ENCODE measurements at regions not wholly inside any gene's neighbourhood (a gene's known extent, or its start where the extent isn't known, plus 50 kb on each side); places are given as distances from the start of the nearest gene placed in this dataset.

GRCh38 chr5:152337484-152337883 is 67.6 kb downstream of the NMUR2 start:
- Mint-ChIP-seq H3K27ac (no peak overlapping the region), H3K27me3 (no peaks in the 10 kb centered on the region), H3K9me3 (no peaks in the 10 kb centered on the region), H3K36me3 (no peaks in the 10 kb centered on the region), H3K4me1 (ENCODE audit: low read depth) (no peaks in the 10 kb centered on the region), H3K4me3 (no peak overlapping the region)
- ChIA-PET CTCF (no interaction called here), POLR2A (no interaction called here)
- no peak for DNase-seq
- intact Hi-C loops (cut with micrococcal nuclease): no loop called here

GRCh38 chr5:152335461-152335860 is 69.6 kb downstream of the NMUR2 start:
- POLR2A ChIA-PET: no interaction called here
- Mint-ChIP-seq H3K36me3 (no peaks in the 10 kb centered on the region), H3K27ac (no peak overlapping the region), H3K9me3 (no peaks in the 10 kb centered on the region), H3K4me3 (no peak overlapping the region), H3K27me3 (no peaks in the 10 kb centered on the region), H3K4me1 (ENCODE audit: low read depth) (no peaks in the 10 kb centered on the region)
- intact Hi-C loops (cut with micrococcal nuclease): no loop called here
- DNase-seq: no peak
- CTCF ChIA-PET: interaction anchor here (1.0 kb wide), 1 partner anchor 14 kb away, joined by 5 read pairs; no protein-coding TSS in a partner anchor

GRCh38 chr5:152332716-152333460 is 72.2 kb downstream of the NMUR2 start:
- Mint-ChIP-seq H3K4me1 (ENCODE audit: low read depth) (no peaks in the 10 kb centered on the region), H3K4me3 (no peak overlapping the region), H3K36me3 (no peaks in the 10 kb centered on the region), H3K27me3 (no peaks in the 10 kb centered on the region), H3K27ac (no peak overlapping the region), H3K9me3 (no peaks in the 10 kb centered on the region)
- intact Hi-C loops (cut with micrococcal nuclease): no loop called here
- CTCF ChIA-PET: no interaction called here
- DNase-seq: no peak
- POLR2A ChIA-PET: no interaction called here

DNA sequence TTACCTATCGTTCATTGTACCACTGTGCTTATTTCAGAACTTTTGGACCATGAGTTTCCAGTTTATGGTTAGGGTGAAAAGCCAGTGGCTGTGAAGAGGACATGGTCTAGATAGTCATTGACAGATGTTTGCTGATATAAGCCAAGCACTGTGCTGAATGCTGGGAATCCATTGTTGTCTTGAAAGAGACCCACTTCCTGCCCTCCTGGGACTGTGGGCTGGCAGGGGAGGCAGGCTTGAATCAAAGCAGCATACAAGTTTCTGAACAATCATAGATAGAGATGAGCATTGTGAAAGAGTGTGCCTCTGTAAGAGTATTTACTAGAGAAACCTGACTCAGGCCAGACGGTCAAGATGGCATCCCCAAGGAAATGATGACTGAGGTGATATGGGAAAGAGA is 73.4 kb downstream of the NMUR2 start:
- Mint-ChIP-seq H3K4me3 (no peak overlapping the region), H3K27me3 (peaks cover under 1% of the 10 kb centered on the region), H3K36me3 (no peaks in the 10 kb centered on the region), H3K4me1 (ENCODE audit: low read depth) (no peaks in the 10 kb centered on the region), H3K27ac (no peak overlapping the region), H3K9me3 (peaks cover 3% of the 10 kb centered on the region)
- no peak for DNase-seq
- intact Hi-C loops (cut with micrococcal nuclease): no loop called here
- CTCF ChIA-PET: no interaction called here
- POLR2A ChIA-PET: no interaction called here

GRCh38 chr5:152331006-152331405 is 74.1 kb downstream of the NMUR2 start:
- intact Hi-C loops (cut with micrococcal nuclease): no loop called here
- H3K4me3 Mint-ChIP-seq: no peak overlapping the region
- no peak for DNase-seq
- H3K27me3 Mint-ChIP-seq: peaks cover 5% of the 10 kb centered on the region
- CTCF ChIA-PET: no interaction called here
- POLR2A ChIA-PET: no interaction called here
- H3K27ac Mint-ChIP-seq: no peak overlapping the region
- no peaks in the 10 kb centered on the region for H3K36me3 Mint-ChIP-seq
- peaks cover 4% of the 10 kb centered on the region for H3K9me3 Mint-ChIP-seq
- no peaks in the 10 kb centered on the region for H3K4me1 Mint-ChIP-seq (ENCODE audit: low read depth)

GRCh38 chr5:152329761-152330283 is 75.3 kb downstream of the NMUR2 start:
- no peak for DNase-seq
- H3K27ac Mint-ChIP-seq: no peak overlapping the region
- H3K36me3 Mint-ChIP-seq: no peaks in the 10 kb centered on the region
- H3K27me3 Mint-ChIP-seq: peaks cover 5% of the 10 kb centered on the region
- POLR2A ChIA-PET: no interaction called here
- H3K9me3 Mint-ChIP-seq: peaks cover 4% of the 10 kb centered on the region
- CTCF ChIA-PET: no interaction called here
- intact Hi-C loops (cut with micrococcal nuclease): no loop called here
- no peaks in the 10 kb centered on the region for H3K4me1 Mint-ChIP-seq (ENCODE audit: low read depth)
- no peak overlapping the region for H3K4me3 Mint-ChIP-seq

DNA sequence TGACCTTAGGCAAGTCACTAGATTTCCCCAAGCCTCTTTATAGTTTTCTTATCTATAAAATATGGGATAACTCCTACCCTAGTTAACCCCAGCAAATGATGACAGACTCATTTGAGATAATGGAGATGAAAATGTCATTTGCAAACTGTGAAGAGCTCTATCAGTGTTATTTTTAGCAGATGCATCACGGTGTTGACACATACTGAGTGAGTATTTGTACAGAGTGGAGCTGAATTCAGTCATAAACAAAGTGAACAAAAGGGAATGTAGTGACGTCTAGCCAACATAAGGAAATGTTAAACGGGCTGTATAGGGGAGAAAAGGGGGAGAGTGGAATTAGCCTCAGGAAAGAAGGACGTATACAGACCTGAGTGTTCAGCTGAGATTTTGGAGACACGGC is 75.9 kb downstream of the NMUR2 start:
- no peak overlapping the region for H3K4me3 Mint-ChIP-seq
- H3K4me1 Mint-ChIP-seq (ENCODE audit: low read depth): no peaks in the 10 kb centered on the region
- intact Hi-C loops (cut with micrococcal nuclease): no loop called here
- ChIA-PET POLR2A (no interaction called here), CTCF (no interaction called here)
- peaks cover 5% of the 10 kb centered on the region for H3K27me3 Mint-ChIP-seq
- H3K36me3 Mint-ChIP-seq: no peaks in the 10 kb centered on the region
- no peak for DNase-seq
- peaks cover 4% of the 10 kb centered on the region for H3K9me3 Mint-ChIP-seq
- no peak overlapping the region for H3K27ac Mint-ChIP-seq

- Mint-ChIP-seq H3K36me3 (no peaks in the 10 kb centered on the region), H3K4me3 (no peak overlapping the region), H3K27ac (no peak overlapping the region), H3K27me3 (peaks cover 2% of the 10 kb centered on the region), H3K4me1 (ENCODE audit: low read depth) (no peaks in the 10 kb centered on the region), H3K9me3 (no peaks in the 10 kb centered on the region)
- ChIA-PET CTCF (no interaction called here), POLR2A (no interaction called here)
- no peak for DNase-seq
- intact Hi-C loops (cut with micrococcal nuclease): no loop called here
Measured at GRCh38 chr5:152315942-152316341, 89.1 kb downstream of the NMUR2 start.

GRCh38 chr5:152314196-152314829 is 90.8 kb downstream of the NMUR2 start:
- H3K27ac Mint-ChIP-seq: no peak overlapping the region
- H3K4me1 Mint-ChIP-seq (ENCODE audit: low read depth): no peaks in the 10 kb centered on the region
- H3K4me3 Mint-ChIP-seq: no peak overlapping the region
- CTCF ChIA-PET: no interaction called here
- POLR2A ChIA-PET: no interaction called here
- no peaks in the 10 kb centered on the region for H3K36me3 Mint-ChIP-seq
- intact Hi-C loops (cut with micrococcal nuclease): no loop called here
- H3K9me3 Mint-ChIP-seq: no peaks in the 10 kb centered on the region
- peaks cover 2% of the 10 kb centered on the region for H3K27me3 Mint-ChIP-seq
- no peak for DNase-seq

DNA sequence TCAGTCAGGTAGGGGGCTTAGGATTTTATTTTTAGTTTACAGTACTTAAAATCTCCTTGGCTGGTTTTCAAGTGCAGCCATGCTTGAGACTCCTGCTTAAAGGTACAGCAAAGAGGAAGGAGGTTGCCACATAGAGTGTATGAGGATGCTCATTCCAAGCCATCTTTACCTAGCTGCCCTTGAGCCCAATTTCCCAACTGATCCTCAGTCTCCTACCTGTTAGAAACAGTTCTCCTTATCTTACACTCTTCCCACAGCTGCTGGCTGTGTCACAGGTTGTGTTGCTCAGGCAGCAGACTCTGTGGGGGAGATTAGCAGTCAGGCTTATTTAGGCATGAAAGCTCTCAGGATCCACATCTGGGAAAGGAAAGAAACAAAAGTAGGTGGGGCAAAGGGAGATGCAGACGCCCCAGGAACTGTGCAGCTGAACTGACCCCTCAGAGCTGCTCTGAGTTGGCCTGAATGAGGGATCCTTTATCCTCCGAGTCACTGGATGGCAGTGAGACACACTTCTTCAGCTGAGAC is 95.1 kb downstream of the NMUR2 start:
- Mint-ChIP-seq H3K9me3 (no peaks in the 10 kb centered on the region), H3K4me1 (ENCODE audit: low read depth) (no peaks in the 10 kb centered on the region), H3K36me3 (no peaks in the 10 kb centered on the region), H3K27ac (no peak overlapping the region), H3K4me3 (no peak overlapping the region), H3K27me3 (no peaks in the 10 kb centered on the region)
- ChIA-PET POLR2A (no interaction called here), CTCF (no interaction called here)
- DNase-seq: no peak
- intact Hi-C loops (cut with micrococcal nuclease): no loop called here

DNA sequence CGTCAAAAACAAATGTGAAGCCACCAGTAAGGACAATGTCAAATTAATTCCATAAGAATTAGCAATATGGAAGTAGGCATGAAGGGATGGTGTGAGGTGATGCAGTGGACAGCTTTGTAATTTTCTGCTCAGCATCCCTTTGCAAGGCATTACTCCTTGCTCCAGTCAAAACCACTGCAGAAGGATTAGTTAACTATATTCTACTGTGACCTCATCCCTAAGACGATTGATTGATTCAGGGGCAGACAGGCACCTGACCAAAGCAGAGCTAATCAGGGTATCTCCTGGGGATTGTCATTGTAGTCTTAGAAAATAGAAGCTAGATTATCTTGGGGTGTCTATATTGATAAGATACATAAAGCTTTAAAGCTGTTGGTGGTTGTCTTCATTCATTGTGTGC is 98.7 kb downstream of the NMUR2 start:
- Mint-ChIP-seq H3K27ac (no peak overlapping the region), H3K4me1 (ENCODE audit: low read depth) (no peaks in the 10 kb centered on the region)
- POLR2A ChIA-PET: no interaction called here

GRCh38 chr5:152305525-152305924 is 99.6 kb downstream of the NMUR2 start:
- no peaks in the 10 kb centered on the region for H3K4me1 Mint-ChIP-seq (ENCODE audit: low read depth)
- no peaks in the 10 kb centered on the region for H3K9me3 Mint-ChIP-seq
- POLR2A ChIA-PET: no interaction called here
- intact Hi-C loops (cut with micrococcal nuclease): no loop called here
- no peaks in the 10 kb centered on the region for H3K27me3 Mint-ChIP-seq
- H3K36me3 Mint-ChIP-seq: no peaks in the 10 kb centered on the region
- H3K27ac Mint-ChIP-seq: no peak overlapping the region
- no peak overlapping the region for H3K4me3 Mint-ChIP-seq
- no peak for DNase-seq
- CTCF ChIA-PET: no interaction called here

More for the DNA sequence above, 98.7 kb downstream of the NMUR2 start:
- Mint-ChIP-seq H3K27me3 (no peaks in the 10 kb centered on the region), H3K36me3 (no peaks in the 10 kb centered on the region), H3K4me3 (no peak overlapping the region), H3K9me3 (no peaks in the 10 kb centered on the region)
- DNase-seq: no peak
- CTCF ChIA-PET: no interaction called here
- intact Hi-C loops (cut with micrococcal nuclease): no loop called here

- H3K36me3 Mint-ChIP-seq: no peaks in the 10 kb centered on the region
- intact Hi-C loops (cut with micrococcal nuclease): no loop called here
- CTCF ChIA-PET: no interaction called here
- no peaks in the 10 kb centered on the region for H3K4me1 Mint-ChIP-seq (ENCODE audit: low read depth)
- no peak overlapping the region for H3K4me3 Mint-ChIP-seq
- no peaks in the 10 kb centered on the region for H3K9me3 Mint-ChIP-seq
- no peak overlapping the region for H3K27ac Mint-ChIP-seq
- H3K27me3 Mint-ChIP-seq: no peaks in the 10 kb centered on the region
- POLR2A ChIA-PET: no interaction called here
- DNase-seq: no peak
Measured at GRCh38 chr5:152303841-152304240, 101.2 kb downstream of the NMUR2 start.
